Stimulated activated CD4-positive, alpha-beta T cell treated with anti-CD3 and anti-CD28 coated beads, Interleukin-12 subunit alpha, Interleukin-12 subunit beta, amount 100 ng/mL, for 4 hours (primary cell): ENCODE measurements at regions not wholly inside any gene's neighbourhood (a gene's known extent, or its start where the extent isn't known, plus 50 kb on each side); places are given as distances from the start of the nearest gene placed in this dataset.

ENCODE experiments used
- DNase-seq: peaks from one replicate; pipeline ENCODE4 v3.0.0-alpha.2; 2020

DNA sequence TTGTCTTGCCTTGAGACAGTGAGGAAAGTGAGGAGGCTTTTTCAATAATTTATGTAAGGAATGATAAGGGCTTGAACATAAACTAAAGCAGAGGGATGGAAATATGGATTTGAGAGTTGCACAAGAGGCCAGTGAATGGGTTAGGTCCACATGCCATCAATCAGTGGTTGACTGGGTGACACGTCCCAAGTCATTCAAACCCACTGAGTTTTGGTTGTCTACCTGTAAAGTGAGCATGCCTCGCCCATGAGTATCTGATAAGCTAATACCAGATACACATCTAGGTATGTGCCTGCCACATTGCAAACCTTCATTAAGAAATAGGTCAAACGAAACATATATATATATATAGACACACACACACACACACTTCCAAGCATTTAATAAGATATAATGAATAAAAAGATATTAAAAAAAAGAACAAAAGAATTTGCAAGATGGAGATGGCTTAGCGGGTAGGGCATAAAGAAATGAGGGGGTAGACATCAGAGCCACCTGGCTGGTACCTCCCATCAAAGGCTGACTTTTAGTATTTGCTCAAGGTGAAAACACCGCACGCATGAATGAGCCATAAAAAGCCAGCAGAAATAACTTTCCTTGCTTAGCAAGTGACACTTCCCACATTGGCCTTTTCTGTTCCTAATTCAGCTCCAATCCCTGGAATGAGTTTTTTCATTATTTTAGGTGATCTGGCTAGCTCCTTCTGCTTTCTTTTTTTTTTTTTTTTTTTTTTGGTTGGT lies 109.1 kb upstream of the GGTLC1 start:
- no peak for DNase-seq

DNA sequence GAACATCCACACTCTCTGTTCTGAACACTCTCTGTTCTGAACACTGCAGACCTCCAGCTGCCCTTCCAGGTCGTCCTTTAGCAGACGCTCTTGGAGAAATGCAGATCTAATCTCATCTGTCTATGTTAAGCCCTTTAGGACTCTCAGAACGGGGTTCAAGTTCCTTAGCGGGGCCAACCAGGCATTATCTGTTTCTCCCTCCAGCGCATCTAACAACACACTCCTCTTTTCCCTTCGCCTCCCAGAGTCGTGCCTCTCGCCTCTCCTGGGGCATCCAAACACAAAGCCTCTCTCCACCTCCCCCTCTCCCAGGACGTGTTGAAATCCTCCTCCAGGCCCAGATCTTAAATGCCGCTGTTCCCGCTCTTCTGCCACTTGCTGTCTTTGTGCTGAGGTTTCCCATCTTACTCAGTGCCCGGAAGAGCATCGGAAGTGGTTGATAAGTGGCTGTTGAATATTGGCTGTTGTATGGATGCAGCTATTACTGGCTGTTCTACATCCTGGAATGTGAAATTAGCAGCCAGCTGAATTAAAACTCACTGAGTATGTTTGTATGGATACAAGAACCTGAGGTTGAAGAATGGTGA lies 108.4 kb upstream of the GGTLC1 start:
- no peak for DNase-seq

DNA sequence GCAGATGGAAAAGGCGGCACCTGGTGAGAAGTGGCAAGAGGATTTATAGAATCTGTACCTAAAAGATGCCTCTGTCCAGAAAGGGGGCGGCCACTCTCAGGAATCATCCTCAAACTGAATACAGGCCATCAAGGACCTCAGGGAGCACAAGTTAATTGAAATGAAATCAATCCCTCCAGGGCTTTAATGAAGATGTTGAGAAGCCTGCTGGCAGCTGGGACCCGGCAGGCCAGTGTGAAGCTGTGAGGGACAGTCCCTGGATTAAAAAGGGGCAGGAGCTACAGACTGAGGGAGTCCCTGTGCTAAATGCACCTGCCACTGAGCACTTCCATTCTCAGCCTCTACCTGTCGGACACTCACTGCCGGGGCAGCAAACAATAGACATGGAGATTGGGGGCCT lies 107.7 kb upstream of the GGTLC1 start:
- no peak for DNase-seq

DNA sequence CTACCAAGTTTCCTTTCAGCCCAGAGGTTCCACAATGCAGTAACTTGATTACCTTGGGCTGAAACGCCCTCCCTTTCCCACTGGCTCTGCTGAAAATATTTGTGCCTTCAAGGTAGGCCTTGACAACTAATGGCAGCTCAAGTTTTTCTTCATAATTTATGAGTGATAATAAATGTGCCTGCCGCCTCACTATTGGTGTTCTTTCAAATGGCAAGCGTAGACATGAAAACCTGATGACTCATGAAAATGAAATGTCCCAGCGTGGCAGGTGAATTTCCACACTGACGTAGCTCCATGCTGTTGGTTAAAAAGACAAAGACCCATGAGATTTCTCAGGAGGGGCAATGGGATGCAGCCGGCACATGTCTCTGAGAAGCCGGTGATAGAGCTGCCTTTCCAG lies 107.2 kb upstream of the GGTLC1 start:
- no peak for DNase-seq

DNA sequence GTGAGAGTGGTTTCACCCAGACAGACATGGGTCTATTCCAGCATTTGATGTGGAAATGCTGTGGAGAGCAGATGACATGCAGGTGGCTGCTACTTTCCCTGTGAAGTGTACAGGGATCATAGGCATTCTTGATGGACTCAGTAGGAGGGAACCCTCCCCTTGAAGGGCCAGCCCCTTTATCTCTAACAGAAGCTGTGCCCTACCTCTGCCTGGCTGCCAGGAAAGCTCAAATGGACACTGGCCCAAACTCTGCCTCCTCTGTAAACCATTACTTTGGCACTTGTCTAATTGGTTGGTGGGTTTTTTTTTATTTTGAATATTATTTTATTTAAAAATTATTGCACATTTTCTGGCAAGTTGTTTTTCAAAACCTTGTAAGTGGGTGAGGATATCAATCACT lies 106.7 kb upstream of the GGTLC1 start:
- DNase-seq: no peak

DNA sequence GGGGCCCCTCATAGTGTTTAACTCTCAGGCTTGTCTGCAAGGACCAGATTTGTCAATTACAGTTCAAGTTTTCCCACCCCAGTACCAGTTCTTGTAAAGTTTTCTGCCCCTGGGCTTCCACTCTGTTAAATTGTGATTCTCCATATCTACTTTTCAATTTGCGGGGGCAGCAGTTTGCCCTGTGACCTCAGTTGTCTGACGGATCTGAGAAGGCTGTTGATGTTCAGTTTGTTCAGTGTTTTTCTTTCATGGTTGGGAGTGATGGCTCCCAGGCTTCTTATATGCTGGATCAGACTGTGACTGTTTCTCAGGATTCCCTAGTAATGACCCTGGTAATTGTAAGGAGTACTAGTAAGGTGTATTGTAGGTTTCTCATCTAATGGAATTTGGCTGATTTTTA lies 101.0 kb upstream of the GGTLC1 start:
- no peak for DNase-seq

DNA sequence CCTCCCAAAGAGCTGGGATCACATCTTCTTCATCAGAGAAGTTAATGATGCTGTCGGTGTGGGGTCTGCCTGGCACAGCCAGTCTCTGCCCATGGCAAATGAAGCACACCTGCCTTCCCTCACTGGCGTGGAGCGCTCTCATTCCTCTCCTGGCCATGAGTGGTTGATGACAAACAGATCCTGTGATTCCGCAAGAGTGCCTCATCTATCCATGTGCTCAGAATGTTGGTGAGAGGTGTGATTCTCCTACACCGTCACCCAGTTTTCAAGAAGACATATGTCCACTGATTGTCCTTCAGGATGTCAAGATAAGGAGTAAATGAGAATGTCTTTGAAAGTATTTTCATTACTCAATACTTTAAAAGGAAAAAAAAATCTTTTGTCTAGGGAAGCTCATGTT lies 97.5 kb upstream of the GGTLC1 start:
- no peak for DNase-seq

DNA sequence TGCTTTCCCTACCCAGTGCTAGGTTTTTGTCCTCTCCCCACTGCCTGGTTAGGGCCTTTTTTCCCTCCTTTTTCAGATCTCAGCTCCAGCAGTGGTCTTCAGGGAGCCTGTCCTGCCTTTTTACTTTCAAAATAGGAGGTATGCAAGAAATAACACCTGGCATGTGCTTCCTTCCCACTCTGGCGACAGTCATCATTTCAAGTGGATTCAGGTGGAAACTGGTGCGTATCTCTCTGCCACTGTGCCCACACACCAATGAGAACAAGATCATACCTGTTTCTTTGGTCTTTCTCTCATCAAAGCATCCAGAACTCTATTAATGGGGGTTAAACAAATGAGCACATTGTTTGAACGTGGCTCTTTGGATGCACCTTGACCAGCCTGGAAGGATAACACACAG lies 95.7 kb upstream of the GGTLC1 start:
- no peak for DNase-seq

DNA sequence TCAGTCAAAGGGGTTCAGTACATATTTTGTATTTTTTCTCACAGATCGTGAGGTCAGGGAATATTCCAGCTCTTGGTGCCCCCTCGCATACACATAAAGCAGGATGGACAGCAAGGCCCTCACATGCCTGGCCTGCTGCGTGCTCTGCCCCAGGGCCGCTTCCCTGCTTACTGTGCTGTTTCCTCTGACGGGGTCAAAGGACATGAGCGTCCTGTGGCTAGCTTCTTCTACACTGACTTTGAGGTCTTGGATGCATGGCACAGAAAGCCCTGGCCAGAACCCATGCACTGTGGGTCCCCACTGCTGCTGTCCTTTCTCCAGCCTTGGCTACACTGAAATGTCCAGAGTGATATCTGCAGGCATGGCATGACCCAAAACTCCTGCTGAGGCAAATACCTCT lies 92.5 kb upstream of the GGTLC1 start:
- no peak for DNase-seq

DNA sequence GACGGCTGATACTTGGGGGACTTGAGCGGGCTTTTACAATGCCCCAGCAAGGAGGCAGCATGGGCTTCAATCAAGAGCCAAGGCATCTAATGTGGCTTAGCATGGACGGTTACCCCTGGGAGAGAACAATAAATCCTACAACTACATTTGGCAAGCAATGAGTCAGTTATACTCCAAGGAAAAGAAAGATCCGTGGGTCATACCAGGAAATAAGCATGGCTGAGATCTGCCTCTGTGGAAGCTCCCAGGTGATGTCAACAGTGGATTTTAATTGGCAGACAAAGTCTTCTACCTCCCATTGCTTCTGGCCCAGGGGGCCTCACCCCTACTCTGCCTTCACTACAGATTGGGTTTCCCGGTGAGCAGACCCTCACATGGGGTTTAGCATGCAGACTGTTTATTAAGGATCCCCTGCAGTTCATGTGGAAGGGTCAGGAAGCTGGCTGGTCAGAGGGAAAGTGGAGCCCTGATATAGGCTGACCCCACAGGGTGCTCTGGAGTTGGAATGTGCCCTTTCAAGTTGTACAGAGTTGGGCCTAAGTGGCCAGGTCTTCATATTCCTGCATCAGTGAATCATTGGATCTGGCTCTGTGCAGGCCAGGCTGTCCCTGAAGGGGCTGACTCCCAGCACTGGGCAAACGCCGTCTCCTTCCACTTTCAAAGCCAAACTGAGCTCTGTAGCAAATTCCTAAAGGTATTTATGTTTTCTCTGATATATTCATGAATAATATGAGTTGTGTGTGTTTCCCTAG lies 91.3 kb upstream of the GGTLC1 start:
- DNase-seq: no peak

DNA sequence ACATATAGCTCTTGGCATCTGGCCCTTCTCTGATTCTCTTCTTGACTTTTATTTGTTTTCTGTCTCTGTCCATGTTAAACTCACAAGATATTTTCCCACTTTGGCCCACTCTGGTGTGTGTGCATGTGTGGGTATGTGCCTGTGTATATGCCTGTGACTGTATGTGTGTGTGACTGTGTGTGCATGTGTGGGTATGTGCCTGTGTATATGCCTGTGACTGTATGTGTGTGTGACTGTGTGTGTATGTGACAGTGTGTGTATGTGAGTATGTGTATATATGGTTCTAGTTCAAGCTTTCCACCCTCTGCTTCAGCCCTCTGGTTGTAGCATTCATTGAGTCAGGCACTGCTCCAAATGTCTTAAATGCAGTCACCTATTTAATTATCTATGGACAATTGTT lies 88.6 kb upstream of the GGTLC1 start:
- DNase-seq: no peak

DNA sequence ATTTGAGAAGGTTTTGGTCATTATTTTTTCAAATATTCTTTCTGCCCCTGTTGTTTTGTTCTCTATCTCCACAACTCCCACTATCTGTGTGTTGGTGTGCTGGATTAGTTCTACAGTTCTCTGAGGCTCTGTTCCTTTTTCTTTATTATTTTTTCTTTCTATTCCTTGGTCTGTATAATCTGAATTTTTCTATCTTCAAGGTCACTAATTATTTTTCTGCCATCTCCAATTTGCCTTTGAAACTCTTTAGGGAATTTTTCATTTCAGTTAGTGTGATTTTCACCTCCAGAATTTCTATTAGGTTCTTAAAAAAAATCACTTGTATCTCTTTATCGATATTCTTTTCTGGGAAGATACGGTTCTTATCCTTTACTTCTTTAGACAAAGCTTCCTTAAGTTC lies 82.1 kb upstream of the GGTLC1 start:
- DNase-seq: no peak

DNA sequence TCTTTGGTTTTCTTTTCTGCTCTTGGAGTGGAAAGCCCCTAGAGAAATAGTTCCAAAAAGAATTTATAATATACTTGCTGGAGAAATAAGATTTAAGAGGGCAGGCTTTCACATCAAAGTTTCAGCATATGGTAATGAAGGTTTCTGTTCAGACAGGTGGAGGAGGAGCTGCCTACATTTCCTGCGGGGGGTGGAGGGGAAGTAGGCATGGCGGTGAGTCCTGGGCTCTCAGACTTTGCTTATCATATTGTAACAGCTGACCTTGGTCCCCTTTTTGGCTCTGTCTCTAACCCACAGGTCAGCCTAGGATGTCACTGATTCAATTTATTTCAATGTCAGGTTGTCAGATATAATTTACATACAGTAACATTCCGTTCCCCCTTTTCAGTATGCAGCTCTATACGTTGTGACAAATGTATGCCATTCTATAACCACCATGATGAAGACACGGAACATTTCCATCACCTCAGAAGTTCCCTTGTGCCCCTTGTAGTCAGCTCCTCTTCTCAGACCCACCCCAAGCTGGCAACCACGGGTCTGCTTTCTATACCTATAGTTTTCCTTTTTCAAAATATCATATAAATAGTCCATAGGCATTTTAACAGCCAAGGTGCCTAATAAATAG lies 77.6 kb upstream of the GGTLC1 start:
- DNase-seq: no peak

DNA sequence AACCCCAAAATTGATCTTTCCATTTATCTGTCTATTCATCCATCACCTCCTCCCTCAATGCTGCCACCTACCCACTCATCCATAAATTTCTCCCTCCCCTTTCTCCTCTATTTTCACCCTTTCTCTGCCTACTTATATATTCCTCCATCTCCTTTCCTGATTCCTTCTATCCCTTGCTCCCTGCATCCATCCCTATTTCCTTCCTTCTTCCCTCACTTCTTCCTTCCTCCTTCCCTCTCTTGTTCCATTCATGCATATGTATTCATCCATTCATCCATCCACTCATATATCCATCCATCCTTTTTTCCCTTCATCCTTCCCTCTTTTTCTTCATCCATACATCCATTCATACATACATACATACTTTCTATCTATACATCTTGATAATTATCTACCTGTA lies 76.3 kb upstream of the GGTLC1 start:
- no peak for DNase-seq

DNA sequence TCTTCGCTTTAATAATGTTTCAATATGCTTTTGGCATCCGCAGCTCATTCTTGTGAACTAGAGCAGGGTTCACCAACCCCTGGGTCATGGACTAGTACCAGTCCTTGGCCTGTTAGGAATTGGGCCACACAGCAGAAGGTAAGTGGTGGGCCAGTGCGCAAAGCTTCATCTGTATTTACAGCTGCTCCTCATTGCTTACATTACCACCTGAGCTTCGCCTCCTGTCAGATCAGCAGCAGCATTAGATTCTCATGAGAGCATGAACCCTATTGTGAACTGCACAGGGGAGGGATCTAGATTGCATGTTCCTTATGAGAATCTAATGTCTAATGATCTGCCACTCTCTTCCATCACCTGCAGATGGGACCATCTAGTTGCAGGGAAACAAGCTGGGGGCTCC lies 75.5 kb upstream of the GGTLC1 start:
- no peak for DNase-seq

DNA sequence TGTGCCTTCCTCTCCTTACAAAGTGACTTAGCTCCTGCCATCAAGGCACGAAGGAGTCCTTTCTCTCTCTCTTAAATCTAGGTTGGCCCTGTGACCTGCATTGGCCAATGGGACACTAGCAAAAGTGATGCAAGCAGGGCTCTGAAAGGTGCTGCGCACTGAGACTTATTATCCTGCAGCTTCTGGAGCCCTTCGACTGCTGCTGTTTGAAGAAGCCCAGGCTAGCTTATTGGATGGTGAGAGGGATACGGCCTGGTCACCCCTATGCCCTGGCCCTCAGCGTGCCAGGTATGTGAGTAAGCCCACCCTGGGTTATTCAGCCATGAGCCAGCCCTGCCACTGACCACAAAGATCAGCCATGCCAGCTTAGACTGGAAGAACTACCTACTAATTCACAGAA lies 74.5 kb upstream of the GGTLC1 start:
- no peak for DNase-seq

DNA sequence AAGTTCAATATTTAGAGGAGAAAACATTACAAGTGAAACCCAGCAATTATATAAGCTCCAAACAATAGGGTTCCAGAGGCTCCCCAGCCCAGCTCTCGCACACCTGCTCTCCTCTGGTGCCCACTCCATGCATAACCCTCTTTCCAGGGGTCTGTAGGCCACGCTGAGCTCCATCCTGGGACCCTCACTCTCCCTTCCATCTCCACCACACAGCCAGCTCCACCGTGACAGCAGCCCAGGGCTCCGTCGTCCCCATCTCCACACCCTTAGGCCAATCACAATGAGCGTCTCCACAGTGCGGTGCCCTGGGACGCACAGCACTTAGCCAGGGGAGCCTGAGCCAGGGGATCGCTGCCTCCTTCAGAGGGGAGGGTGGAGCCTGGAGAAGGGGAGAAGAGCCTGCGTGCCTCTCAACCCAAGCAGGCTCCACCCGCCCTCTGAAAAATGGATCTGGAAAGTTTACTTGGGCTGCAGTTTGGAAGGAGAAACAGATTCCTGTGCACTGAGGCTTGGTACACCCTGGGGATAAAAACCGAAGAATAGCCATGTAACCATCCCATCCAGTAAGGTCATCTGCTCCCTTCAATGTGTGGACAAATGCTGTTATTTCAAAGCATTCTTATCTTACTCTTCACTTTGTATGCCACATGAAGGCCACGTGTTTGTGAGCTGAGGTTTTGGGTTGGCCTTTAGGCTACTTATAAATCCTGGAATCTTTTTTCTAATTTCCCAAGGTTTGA lies 72.4 kb upstream of the GGTLC1 start:
- no peak for DNase-seq

DNA sequence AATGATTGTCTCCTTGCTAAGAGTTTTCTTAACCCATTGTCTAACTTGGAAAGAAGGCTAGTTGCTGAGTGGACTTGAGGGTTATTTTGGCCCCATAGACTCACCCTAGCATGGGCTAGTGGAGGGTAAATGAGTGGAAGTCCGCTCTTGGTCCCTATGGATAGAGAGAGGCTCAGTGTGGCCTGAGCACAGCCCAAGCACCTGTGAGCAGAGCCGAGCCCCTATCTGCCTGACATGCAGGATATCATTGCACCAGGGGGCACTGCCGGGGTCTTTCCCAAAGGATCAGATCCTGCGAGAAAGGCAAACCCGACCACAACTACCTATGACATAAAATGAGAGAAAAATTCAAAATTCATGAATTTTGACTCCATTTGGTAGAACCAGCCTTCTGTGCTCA lies 70.6 kb upstream of the GGTLC1 start:
- no peak for DNase-seq

DNA sequence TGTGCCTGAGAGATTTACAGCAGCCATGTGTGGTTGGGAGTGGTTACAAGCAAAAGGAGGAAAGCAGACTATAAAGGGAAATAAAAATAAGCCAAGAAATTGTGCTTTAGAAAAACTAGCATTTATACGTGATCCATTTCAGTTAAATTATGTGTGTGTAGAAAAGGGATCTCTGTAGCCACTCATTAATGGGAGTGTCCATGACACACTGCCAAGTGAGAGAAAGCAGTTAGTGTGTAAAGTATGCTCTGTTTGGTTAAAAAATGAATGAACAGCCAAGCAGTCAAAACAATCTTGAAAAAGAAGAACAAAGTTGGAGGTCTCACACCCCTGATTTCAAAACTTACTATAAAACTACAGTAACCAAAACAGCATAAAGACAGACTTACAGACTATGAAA lies 67.9 kb upstream of the GGTLC1 start:
- no peak for DNase-seq

DNA sequence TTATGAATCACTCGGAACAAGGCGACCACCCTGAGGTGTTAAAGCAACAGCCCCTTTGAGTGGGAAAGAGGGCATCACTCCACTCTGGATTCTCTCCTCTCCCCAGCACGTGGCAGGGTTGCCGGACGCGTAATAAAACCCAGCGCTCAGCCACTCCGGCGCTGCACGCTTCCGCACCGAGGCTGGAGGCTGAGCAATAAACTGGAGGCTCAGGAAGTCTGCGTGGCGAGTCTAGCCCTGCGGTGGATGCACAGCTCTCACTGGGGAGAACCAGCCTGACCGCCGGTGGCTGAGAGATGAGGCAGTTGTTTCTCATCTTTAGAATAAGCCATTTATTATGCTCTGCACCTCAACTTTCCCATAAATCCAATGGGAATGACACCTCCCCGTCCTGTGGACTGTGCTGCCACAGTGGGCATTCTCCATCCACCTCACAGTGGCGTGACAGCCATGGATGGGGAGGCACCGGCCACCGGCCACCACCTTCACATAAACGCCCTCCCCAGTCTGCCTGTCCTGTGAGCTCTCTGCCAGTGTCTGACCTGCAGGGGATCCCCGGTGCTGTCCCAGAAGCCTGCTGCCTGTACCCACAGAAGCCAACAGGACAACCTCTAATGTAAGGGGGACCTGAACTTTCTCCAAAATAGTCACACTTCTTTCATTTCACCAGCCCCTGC lies 64.2 kb upstream of the GGTLC1 start:
- no peak for DNase-seq

DNA sequence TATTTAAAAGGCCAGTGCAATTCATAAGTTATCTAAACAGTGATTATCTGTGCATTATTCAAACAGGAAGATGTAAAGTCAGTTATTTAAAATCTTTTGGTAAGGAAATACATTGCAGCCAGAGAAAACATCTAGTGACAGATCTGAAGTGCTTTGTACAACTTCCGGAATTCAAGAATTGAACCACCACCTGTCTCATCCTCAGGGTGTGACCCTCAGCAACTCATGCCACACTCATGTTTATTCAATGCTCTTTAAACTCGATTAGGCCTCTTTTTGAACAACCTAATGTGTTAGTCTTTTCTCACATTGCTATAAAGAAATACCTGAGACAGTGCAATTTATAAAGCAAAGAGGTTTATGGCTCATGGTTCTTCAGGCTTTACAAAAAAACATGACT lies 62.6 kb upstream of the GGTLC1 start:
- no peak for DNase-seq

DNA sequence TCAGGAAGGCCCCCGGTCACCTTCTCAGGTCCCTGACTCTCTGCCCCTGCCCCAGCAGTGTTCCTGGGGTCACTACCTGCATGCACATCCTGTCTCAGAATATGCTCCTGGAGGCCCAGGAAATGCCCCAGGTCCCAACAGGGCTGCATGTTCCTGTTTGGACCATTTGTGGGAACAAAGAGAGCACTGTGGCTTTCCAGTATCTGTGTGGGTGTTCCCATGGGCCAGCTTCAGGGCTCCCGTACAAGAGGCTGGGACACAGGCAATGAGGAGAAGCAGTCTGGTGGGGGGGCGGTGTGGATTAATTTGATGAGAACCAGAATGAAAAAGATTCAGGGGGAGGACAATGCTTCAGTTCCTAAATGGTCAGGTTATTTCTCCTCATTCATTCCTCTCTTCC lies 61.5 kb upstream of the GGTLC1 start:
- no peak for DNase-seq

DNA sequence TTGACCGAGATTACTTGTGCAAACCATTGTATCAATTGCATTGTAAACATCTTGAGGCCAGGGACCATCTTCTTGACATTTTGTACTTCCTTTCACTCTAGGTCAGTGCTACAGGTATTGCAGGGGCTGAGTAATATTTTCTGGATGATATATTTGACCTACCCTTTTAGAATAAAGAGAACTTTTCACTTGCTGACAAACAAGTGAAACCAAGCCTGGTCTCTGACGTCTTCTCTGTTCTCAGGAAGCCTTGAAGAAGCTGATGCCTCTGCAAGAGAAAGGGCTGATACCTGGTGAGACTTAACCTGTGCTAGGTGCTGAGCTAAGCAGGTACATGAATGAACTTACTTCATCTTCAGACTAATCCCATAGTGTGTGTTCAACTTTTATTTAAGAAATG lies 60.5 kb upstream of the GGTLC1 start:
- DNase-seq: no peak
